HG02571 (cell line): ENCODE measurements at regions not wholly inside any gene's neighbourhood (a gene's known extent, or its start where the extent isn't known, plus 50 kb on each side); places are given as distances from the start of the nearest gene placed in this dataset.

Experiments
- ATAC-seq: cut with Tn5 transposase; IDR thresholded peaks from one replicate; pipeline ENCODE4 v1.9.1; 2021; ENCODE audit warnings: mild to moderate bottlenecking, moderate library complexity; ENCODE audit not compliant: unreplicated experiment

DNA sequence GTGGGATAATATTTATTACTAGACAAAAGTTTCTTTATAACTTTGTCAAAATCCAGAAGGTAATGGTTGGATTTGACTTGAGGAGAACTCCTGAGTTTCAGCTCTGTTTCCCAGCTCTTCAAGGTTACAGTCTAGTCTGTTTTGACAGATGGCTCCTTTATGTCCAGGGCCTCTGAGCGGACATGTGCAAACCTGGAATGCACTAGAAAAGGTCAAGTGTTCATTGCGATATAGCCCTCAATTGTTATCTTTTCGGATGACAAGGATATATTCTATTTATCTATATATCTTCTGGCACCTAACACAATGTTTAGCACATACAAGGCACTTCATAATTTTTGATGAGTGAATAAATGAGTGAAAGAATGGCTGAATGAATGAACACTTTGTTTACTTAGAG, 513.2 kb upstream of the GOLIM4 start:
- ATAC-seq: no peak

DNA sequence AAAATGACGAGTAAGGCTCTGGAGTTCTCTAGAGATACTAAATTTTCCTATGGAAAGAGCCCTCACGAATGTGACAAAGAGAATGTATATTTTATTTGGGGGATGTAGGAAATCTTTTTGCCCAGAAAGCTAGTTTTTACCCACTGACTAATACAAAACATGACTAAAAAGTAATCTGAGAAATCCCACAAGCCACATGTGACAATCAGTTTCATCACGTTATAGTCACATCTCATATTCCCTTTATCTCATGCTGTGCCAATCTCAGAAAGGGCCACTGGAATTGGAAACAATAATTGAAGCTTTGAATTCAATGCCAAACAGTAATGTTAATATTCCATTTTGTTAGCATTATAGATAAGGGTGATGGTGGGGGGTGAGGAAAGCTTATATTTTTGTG, 509.0 kb upstream of the GOLIM4 start:
- ATAC-seq: no peak

DNA sequence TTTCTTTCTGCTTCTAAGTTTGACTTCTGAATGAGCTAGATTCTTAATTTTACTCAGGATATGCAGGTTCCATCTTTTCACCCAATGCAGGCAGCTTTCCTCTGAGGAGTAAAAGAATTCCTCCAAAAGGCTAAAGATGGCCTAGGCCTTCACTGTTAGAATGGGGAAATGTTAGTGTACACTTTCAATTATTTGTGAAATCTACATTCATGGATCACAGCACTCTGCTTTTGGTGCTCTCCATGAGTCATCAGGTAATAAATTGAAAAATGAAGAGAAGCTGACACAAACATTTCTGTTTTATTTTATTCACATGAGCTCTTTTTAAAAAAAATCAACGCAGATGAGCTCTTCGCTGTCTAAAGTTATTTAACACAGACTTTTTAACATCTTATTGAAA, 502.5 kb upstream of the GOLIM4 start:
- ATAC-seq: no peak

DNA sequence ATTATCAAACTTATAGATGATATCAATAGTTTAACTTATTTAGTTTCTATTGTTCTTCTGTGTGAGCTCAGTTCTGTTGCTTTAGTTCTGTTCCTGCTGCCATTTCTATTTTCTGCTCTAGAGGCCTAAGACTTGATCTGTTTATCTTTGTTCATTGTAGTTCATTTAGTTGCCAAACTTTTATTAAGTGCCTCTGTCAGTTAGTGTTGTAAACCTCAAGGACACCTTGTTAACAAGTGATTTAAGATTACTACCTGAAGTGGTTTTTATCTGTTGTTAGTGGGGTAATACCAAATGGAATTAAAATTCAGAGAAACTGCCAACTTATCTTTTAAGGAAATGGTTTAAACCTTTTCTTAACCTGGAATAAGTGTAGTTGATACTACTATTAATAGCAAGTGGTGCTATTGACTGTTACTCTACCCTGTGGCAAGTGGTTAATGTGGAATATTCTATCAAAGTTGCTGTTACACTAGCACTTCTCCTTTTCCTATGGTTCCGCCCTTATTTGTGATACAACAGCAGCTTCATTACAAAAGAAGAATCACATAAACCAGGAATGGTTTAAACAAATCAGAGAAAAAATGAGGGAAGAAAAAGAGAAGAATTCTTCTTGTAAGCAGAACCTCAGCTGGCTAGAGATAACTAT, 500.6 kb upstream of the GOLIM4 start:
- no peak for ATAC-seq

DNA sequence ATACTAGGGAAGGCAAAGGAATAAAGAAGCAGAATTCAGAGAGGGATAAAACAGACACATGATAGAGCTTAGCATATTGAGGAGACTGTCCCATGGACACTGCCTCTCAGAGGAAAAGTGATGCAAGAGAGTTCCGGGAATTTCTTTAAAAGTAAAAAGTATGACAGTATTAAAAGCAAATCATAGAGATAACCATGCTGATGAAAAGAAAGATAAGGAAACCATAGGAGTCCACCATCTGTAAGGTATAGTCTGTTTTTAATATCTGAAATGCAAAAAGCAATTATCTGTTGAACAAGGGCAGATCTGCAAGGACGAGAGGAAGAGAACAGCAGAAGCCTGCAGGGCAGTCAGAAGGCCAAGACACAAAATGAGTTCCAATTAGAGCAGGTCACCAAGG, 495.9 kb upstream of the GOLIM4 start:
- ATAC-seq: no peak

DNA sequence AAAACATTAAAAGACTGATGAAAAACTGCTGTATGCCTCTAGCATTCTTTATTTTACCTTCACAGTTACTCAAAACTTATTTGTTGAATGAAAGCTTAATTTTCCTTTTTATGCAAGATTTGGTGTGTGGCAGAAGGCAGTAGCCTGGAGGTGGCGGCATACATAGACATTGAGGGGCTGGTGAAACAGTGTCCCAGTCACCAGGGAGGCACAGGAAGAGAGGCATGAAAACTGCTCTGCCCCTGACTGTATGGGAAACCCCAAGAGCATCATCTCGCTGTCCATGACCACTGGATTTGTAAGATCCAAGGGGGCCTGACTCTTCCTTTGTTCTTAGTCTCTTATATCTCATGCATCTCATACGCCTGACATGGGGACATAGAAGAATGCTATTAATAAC, 493.7 kb upstream of the GOLIM4 start:
- ATAC-seq: no peak

DNA sequence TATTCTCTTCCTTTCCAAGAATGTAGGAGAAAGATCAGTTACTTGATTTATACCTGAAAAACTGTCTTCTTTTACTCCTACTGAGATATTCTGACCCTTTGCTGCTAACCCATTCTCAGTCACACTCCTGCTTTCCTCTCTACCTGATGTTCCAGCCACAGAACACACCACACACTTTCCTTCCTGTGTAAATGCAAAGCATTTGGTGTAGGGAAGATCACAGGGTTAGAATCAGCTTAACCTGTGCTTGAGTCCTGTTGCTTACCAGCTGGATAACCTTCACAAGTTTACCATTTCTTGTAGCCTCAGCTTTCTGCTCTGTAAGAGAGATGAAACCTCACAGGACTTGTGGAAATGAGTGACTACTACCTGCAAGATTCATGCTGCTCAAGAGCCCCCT, 489.8 kb upstream of the GOLIM4 start:
- no peak for ATAC-seq

DNA sequence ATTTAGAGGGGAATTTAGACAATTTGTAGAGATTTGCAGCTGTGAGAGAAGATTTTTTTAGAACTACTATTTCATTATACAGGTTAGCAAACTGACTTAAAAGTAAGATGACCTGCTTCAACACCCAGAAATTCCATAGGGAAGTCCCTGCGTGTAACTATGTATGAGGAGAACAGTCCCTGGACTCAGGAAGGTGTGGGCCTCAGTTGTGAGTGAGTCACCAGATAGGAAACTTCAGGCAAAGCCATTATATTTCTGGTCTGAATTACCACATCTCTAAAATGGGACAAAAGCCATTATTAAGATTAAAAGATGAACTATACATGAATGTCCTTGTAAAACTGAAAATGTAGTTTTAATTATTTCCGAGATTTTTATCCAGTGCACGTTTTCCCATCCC, 488.3 kb upstream of the GOLIM4 start:
- ATAC-seq: no peak

DNA sequence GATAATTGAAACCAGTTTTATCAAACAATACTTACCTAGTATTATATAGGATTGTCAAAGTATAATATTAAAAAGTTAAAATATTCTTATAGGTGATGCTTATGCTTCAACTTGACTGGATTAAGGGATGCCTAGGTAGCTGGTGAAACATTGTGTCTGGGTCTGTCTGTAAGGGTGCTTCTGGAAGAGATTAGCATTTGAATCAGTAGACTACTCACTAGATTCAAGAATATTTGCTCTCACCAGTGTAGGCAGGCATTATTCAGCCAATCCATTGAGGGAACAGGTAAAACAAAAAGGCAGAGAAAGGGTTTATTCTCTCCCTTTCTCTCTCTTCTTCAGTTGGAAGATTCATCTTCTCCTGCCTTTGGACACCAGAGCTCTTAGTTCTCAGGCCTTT, 486.8 kb upstream of the GOLIM4 start:
- ATAC-seq: no peak

DNA sequence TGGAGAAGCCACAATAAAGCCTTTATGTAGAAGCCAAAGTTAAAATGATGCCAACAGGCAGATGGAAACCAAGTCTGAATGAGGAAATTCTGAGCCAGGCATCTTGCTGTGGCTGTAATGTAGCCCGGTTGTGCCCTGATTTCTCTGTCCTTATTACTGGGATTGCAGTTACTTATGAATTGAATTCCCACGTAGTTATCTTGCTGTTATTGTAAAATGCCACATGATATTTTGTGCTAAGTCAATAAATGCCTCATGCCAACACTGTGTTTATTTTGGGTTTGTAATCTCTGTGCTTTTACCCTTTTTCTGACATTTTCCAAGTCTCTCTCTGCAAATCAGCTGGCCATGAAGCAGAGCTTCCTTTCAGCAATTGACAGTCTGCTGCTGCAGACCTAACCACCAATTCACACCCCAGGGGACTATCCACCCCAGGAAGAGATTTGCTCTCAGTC, 486.1 kb upstream of the GOLIM4 start:
- no peak for ATAC-seq

DNA sequence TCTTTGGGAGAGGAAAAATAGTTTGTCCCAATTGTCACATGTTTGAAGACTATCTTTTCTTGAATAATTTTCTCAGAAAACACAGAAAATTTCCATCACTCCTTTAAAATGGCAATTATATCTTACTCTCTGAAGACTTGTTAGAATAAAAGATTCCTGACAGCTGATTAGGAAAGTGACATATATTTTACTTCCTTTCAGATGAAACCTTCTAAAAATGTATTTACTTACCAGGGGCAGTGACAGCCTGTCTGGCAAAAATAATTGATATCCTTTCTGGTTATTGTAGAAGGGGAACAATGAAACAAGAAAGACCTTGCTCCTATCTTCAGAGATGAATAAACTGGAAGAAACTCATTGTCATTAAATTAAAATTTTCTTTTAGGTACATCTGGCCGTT, 483.3 kb upstream of the GOLIM4 start:
- ATAC-seq: no peak

DNA sequence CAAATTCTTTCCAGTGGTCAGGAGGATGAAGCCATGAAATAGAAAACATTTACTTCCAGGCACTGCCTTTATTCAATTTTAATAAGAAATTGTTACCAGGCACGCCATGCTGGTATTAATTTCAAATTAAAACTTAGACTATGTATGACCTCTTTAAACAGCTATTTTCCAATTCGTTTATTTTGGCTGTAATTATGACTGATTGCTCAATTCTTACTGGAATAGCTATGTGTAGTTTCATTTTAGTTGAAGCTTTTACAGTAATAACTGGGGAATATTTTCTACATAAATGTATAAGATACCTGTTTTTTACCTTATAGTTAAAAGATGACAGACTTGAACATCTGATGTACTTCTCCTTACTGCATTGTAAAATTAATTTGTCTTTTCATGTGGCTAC, 480.0 kb upstream of the GOLIM4 start:
- no peak for ATAC-seq

DNA sequence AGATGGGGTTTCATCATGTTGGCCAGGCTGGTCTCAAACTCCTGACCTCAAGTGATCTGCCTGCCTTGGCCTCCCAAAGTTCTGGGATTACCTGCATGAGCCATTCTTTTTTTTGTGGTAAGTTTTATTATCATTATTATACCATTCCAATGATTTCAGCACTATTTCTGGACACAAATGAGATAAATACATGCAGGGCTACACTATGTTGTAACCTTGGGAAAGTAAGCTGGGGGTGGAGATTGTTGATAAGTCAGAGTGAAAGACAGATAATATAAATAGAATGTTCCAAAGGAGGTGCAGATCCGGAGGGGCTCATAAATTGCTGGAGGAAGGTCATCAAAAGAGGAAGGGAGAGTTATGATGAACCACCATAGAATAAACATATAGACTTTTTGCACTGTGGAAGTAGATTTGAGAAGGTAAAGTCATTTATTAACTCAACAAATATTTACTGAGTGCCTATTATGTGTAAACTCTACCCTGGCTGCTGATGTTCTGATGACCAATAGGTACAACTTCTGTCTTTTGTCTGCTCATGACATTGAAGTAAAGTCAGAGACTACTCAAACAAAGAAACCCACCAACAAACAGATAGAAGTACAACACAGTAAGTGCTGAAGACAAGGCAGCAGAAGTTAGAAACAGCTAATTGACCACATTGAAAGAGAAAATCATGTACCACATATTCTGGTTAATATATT, 478.9 kb upstream of the GOLIM4 start:
- no peak for ATAC-seq

DNA sequence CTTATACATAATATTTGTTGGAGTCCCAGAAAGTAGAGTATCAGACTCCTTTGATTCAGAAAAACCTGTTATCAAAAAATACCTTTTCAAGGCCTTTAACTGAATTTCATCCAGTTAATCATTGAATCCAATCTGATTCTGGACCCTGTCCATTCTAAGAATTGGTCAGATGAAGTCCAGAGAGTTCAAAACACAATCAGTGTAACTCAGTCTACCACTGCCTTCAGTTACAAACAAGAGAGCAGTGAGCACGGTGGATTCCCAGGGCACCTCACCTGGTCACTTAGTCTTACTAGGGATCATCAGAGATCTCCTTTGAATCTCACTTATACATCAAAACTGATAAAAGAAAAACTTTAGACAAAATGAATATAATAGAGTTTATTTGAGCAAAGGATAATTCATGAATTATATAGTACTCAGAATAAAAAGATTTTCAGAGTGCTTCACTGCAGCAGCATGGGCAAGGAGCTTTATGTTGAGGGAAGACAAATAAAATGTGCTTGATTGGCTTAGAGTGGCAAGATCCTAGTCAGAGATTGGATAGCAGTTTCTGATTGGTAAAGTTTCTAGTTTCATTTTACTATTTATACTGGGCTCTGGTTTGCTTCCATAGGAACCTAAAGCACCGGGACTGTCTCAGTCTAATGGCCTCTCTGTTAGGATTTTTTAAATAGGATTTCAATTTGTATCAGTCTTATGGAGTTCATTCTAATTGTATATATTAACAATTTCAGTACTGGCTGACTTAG, 474.9 kb upstream of the GOLIM4 start:
- ATAC-seq: no peak

DNA sequence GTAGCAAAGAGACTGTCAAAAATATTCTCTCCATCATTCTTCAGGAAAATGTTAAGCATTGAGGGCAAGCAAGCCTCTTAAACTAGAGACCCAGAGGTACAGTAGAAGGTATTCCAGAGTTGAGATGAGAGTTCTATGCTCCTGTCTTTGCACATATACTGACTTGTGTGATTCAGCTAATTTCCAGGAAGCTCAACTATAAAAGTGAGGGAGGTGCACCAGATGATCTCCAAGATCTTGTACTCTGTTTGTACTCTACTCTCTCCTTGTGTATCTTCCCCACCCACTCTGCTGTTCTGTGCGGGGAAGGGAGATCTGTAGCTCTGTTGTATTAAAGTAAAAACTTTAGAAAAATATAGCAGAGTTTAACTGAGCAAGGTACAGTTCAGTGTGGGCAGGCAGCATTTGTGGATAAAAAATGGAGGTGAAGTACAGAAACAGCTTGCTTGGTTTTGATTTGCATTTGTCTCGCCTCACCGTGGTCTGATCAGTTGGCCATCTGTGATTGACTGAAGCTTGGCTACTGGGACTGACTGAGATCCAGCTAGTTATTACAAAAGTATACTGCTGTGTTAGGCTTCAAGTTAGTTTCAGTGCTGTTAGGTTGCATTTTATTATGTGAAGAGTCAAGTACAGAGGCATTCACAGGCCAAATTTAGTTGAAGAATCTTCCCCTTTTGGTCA, 463.1 kb upstream of the GOLIM4 start:
- ATAC-seq: no peak

DNA sequence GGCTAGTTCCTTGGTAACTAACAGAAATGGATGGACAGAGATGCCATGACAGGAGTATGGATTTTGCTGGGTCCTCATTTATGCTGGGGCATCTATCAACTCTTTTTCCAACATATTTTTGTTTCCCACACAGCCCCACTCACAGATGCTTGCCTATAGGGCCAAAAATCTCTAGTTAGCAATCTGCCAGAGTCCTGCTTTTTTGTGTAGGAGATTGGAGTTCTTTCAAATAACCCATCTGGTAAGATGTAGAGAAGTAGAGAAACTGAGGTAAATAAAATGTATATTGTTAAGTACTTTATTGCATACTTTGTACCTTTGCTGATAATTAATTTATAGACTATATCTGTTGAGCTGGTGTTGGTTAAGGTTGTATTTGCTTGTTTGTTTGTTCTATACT, 456.5 kb upstream of the GOLIM4 start:
- ATAC-seq: no peak

DNA sequence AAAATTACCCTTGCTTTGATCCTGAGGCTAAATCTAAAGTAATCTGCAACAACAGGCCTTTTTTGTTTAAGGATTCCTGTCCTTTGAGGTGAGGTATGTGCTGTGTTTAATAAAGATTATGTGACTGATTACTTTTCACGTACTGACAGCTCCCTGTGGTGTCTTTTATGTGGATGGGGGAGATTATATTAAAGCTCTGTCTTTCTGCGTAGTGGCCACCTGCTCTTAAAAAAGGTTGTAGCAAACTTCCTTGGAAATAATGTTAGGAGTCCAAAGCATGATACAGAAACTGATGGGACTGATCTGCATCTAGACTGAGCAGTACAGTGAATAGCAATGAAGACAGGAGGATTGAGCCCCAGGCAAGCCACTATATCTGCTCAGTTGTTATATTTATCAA, 453.0 kb upstream of the GOLIM4 start:
- ATAC-seq: no peak

DNA sequence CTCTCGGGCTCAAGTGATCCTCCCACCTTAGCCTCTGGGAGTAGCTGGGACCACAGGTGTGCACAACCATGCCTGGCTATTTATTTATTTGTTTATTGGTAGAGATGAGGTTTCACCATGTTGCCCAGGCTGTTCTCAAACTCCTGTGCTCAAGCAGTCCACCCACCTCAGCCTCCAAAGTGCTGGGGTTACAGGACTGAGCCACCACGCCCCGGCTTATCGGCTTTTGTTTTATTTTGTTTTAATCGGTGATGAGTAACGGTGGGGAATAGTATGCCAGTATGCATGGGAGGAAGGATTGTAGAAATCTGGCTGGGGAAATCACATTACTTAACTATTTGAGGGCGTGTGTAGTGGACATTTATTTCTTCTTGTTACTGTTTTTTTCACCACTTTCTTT, 451.0 kb upstream of the GOLIM4 start:
- ATAC-seq: no peak

DNA sequence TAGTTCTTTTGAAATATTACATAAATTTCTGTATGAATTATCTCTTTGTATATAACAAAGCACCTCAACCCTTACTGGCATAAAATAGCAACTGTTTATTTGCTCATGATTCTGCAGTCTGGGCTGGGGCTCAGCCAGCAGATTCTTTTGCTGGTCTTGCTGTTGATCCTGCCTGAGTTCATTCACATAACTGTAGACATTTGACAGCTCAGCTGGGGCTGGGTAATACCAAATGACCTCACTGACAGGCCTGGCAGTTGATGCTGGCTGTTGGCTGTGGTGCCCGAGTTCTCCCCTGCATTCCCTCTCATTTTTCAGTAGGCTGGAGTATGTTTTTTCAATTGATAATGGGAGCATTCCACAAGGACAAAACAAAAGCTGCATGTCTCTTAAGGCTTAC, 449.9 kb upstream of the GOLIM4 start:
- ATAC-seq: no peak

DNA sequence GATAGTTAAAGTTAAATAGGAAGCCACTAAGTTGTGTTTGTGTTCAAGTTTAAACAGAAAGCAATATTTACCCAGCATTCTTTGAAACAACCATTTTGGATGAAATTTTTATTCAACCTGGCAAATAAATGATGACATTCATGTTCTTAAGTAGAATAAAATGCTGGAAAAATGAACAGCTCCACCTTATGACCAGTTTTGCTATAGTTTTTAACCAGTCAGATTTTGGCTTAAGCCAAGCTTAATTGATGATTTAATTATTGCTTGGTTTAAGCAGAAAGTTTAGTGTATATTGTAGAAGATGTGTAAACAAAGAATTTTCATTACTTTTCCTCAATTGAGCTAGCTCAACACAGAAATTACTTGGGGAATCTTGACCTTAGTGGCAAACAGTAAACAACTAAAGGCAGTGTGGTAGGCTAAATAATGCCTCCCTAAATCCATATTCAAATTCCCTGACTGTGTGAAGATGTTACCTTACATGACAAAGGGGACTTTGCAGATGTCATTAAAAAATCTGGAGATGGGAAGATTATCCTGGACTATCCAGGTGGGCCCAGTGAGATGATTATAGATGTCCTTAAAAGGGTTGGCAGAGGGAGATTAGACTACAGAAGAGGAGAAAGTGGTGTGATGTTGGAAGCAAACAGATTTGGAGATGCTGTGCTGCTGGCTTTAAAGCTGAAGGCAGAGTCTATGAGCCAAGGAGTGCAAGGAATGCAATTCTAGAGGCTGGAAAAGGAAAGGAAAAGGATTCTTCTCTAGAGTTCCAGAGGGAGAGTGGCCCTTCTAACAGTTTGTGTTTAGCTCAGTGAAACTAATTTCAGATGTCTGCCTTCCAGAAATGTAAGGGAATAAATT, 448.6 kb upstream of the GOLIM4 start:
- no peak for ATAC-seq

DNA sequence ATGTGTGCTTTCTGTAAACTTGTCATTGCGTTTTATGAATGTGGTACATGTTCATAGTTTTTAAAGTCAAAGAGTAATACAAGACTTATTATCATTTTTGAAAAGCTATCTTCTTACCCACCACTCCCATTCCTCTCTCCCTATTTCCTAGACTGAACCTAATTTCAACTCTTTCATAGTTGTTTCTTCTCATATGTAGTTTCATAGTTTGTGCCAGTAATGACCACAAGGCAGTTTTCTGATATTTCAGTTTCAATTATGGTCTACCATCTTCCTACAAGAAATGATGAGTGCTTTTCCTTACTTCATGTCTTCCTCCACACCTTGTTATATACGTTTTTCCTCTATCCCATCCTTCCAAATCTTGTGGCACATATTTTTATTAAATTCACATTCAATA, 445.0 kb upstream of the GOLIM4 start:
- ATAC-seq: no peak
